Activated CD8-positive, alpha-beta memory T cell treated with anti-CD3 and anti-CD28 coated beads, Interleukin-2, amount 10 ng/mL, durations not matched to agents 7 days and 5 days (primary cell): ENCODE measurements at regions not wholly inside any gene's neighbourhood (a gene's known extent, or its start where the extent isn't known, plus 50 kb on each side); places are given as distances from the start of the nearest gene placed in this dataset.
"Not testable (repeated sequence)": the region's sequence is repeated elsewhere in the genome, so short reads cannot be mapped to it uniquely, and the experiment has no call there.

Experiments used
- ATAC-seq: fragments of 150-1000 bp; cut with Tn5 transposase; one replicate; pipeline ENCODE4 v1.10.0; 2021; ENCODE audit warnings: moderate library complexity
- CTCF ChIA-PET: fragments of 350-600 bp; sonication (Branson Sonifier 250); formaldehyde crosslinking; loops from one replicate; lab custom pipeline; 2021; ENCODE audit warnings: antibody characterized with exemption; lab: Charles Lee
- DNase-seq: peaks from one replicate; pipeline ENCODE4 v3.0.0-alpha.2; 2020
- H3K27ac Mint-ChIP-seq: one replicate; pipeline ENCODE4 v1.8.0; 2021; ENCODE audit warnings: mild to moderate bottlenecking, mixed read lengths
- H3K27me3 Mint-ChIP-seq: one replicate; pipeline ENCODE4 v1.8.0; 2021; ENCODE audit warnings: mixed read lengths
- H3K36me3 Mint-ChIP-seq: one replicate; pipeline ENCODE4 v1.8.0; 2021; ENCODE audit warnings: mild to moderate bottlenecking, mixed read lengths
- H3K4me1 Mint-ChIP-seq: one replicate; pipeline ENCODE4 v1.8.0; 2021; ENCODE audit warnings: mixed read lengths
- H3K4me3 Mint-ChIP-seq: one replicate; pipeline ENCODE4 v1.8.0; 2021; ENCODE audit warnings: mild to moderate bottlenecking, moderate library complexity, mixed read lengths
- H3K9me3 Mint-ChIP-seq: one replicate; pipeline ENCODE4 v1.8.0; 2022; ENCODE audit warnings: low read depth, mixed read lengths

- CTCF ChIA-PET, result no interaction called here
- Mint-ChIP-seq H3K27ac (no peak overlapping the region), H3K4me3 (no peak overlapping the region), H3K27me3 (no peaks in the 10 kb centered on the region), H3K9me3 (no peaks in the 10 kb centered on the region), H3K36me3 (no peaks in the 10 kb centered on the region), H3K4me1 (no peaks in the 10 kb centered on the region)
- no peak for ATAC-seq
- DNase-seq, result no peak
Measured at GRCh38 chr3:144502402-144502801, 530.8 kb downstream of the DIPK2A start.

GRCh38 chr3:144506375-144506774, 534.8 kb downstream of the DIPK2A start:
- H3K27me3 Mint-ChIP-seq, H3K4me1 Mint-ChIP-seq: not testable (repeated sequence)

GRCh38 chr3:144511346-144511745, 539.7 kb downstream of the DIPK2A start:
- no peaks in the 10 kb centered on the region for H3K27me3 Mint-ChIP-seq
- ATAC-seq (no peak), DNase-seq (no peak)
- H3K4me1 Mint-ChIP-seq, result no peaks in the 10 kb centered on the region
- H3K36me3 Mint-ChIP-seq, result no peaks in the 10 kb centered on the region
- no peak overlapping the region for H3K27ac Mint-ChIP-seq
- H3K4me3 Mint-ChIP-seq, result no peak overlapping the region
- H3K9me3 Mint-ChIP-seq, result no peaks in the 10 kb centered on the region
- CTCF ChIA-PET, result no interaction called here

More at GRCh38 chr3:144506375-144506774, 534.8 kb downstream of the DIPK2A start:
- ATAC-seq, CTCF ChIA-PET, H3K9me3 Mint-ChIP-seq, H3K4me3 Mint-ChIP-seq, DNase-seq, H3K36me3 Mint-ChIP-seq, H3K27ac Mint-ChIP-seq: not testable (repeated sequence)

DNA sequence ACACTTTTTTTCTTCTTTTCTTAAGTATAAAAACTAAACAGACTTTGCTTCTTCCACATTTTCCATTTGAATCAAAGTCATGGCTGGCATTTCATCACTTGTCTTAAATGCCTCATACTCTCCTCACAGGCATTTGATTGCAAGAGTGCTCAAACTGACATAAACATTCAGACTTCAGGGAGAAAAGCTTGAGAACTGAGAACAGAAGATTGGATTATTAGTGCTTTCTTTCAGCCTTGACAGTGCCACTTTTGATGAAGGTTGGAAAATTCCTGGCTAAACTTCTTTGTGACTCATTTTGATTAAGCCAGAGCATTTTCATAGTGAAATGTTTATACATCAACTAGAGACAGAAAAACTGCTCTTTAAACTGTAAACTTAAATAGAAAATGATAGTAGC, 544.4 kb downstream of the DIPK2A start:
- Mint-ChIP-seq H3K27ac (no peak overlapping the region), H3K27me3 (no peaks in the 10 kb centered on the region), H3K36me3 (no peaks in the 10 kb centered on the region), H3K4me1 (no peaks in the 10 kb centered on the region), H3K9me3 (no peaks in the 10 kb centered on the region), H3K4me3 (no peak overlapping the region)
- CTCF ChIA-PET, result no interaction called here
- ATAC-seq (no peak), DNase-seq (no peak)

DNA sequence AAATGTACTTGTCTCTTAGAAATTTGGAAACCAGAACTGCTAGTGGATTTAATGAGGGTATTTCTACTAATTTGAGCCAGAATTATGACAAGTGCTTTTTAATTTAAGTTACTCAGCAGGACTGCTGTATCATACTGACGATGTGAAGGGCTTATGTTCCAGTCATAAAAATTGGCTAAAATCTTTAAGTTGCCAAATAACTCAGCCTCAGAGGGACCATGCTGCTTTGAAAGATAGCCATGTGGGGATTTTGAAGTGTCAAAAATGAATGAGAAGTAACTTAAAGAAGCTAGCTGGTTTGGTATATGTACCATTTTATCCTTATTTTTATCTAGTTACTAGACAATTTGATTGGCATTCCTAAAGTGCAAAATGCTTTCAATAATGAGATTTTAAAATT, 545.0 kb downstream of the DIPK2A start:
- Mint-ChIP-seq H3K4me1 (no peaks in the 10 kb centered on the region), H3K27me3 (no peaks in the 10 kb centered on the region), H3K36me3 (no peaks in the 10 kb centered on the region), H3K27ac (no peak overlapping the region), H3K4me3 (no peak overlapping the region), H3K9me3 (no peaks in the 10 kb centered on the region)
- ATAC-seq (no peak), DNase-seq (no peak)
- CTCF ChIA-PET, result no interaction called here

DNA sequence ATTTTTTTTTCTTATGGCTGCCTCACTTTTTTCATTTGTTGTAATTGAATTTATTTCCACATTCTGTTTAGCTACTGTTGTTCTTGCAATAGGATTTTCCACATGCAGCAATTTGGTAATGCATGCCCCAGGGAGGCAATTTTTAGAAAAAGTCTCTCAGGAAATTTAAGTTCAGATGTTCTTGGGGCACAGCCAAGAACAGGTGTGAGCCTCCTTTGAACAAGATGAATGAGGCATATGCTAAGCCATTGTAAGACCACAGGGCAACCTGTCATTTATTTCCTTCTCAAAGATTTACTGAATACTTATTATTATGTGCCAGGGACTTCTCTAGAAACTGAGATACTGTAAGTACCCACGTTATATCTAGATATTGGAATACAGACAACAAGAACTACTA, 549.5 kb downstream of the DIPK2A start:
- Mint-ChIP-seq H3K9me3 (no peaks in the 10 kb centered on the region), H3K4me1 (no peaks in the 10 kb centered on the region), H3K27me3 (no peaks in the 10 kb centered on the region), H3K36me3 (no peaks in the 10 kb centered on the region), H3K27ac (no peak overlapping the region), H3K4me3 (no peak overlapping the region)
- CTCF ChIA-PET, result no interaction called here
- no peak for DNase-seq
- no peak for ATAC-seq

DNA sequence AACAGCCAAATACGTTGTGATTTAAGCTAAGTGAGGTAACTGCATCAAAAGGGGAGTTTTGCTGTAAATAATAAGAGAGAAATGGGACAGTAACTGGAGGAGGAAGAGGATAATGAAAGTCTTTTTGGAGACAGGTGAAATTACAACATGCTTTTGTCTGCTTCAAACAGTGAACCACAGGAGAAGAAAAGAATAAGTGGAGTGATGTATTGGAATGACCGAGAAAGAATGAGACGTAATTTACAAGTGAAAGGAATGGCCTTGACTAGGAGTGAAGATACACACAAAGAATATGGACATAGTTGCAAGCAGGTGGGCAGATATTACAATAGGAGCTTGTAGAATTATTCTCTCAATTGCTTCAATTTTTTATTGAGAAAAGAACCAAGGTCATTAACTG, 550.8 kb downstream of the DIPK2A start:
- Mint-ChIP-seq H3K4me1 (no peaks in the 10 kb centered on the region), H3K36me3 (no peaks in the 10 kb centered on the region), H3K27me3 (no peaks in the 10 kb centered on the region), H3K27ac (no peak overlapping the region), H3K9me3 (no peaks in the 10 kb centered on the region), H3K4me3 (no peak overlapping the region)
- DNase-seq, result no peak
- no peak for ATAC-seq
- CTCF ChIA-PET, result no interaction called here

GRCh38 chr3:144523396-144523795, 551.8 kb downstream of the DIPK2A start:
- no peaks in the 10 kb centered on the region for H3K27me3 Mint-ChIP-seq
- no peak overlapping the region for H3K27ac Mint-ChIP-seq
- ATAC-seq (no peak), DNase-seq (no peak)
- no peaks in the 10 kb centered on the region for H3K4me1 Mint-ChIP-seq
- H3K4me3 Mint-ChIP-seq, result no peak overlapping the region
- no peaks in the 10 kb centered on the region for H3K9me3 Mint-ChIP-seq
- H3K36me3 Mint-ChIP-seq, result no peaks in the 10 kb centered on the region
- CTCF ChIA-PET, result no interaction called here

DNA sequence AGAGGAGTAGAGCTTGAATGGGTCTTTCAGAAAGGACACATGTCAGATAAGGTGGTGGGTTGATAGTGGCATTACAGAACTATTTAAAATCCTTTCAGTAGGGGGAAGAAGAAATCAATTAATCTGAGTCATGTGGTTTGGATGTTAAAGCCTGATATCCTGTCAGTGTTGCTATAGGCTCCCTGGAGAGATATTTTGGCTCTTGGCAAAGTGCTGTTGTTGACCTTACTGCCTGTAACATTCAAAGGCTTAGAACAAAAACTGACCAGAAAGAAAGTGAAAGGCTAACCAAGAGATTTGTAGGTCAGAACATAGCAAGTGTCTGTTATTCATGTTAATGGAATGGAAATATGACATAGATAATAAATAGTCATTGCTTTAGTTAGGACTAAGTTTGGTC, 552.9 kb downstream of the DIPK2A start:
- ATAC-seq, result no peak
- Mint-ChIP-seq H3K27ac (no peak overlapping the region), H3K4me1 (no peaks in the 10 kb centered on the region), H3K27me3 (no peaks in the 10 kb centered on the region), H3K36me3 (no peaks in the 10 kb centered on the region), H3K4me3 (no peak overlapping the region), H3K9me3 (no peaks in the 10 kb centered on the region)
- DNase-seq, result no peak
- CTCF ChIA-PET, result no interaction called here

- Mint-ChIP-seq H3K36me3 (no peaks in the 10 kb centered on the region), H3K27ac (no peak overlapping the region), H3K4me3 (no peak overlapping the region), H3K4me1 (no peaks in the 10 kb centered on the region), H3K9me3 (no peaks in the 10 kb centered on the region), H3K27me3 (no peaks in the 10 kb centered on the region)
- ATAC-seq, result no peak
- no peak for DNase-seq
- CTCF ChIA-PET, result no interaction called here
Measured at GRCh38 chr3:144529566-144529965, 557.9 kb downstream of the DIPK2A start.

GRCh38 chr3:144544871-144545270, 573.2 kb downstream of the DIPK2A start:
- H3K27me3 Mint-ChIP-seq, result no peaks in the 10 kb centered on the region
- H3K9me3 Mint-ChIP-seq, result no peaks in the 10 kb centered on the region
- H3K4me3 Mint-ChIP-seq, result no peak overlapping the region
- CTCF ChIA-PET, result no interaction called here
- ATAC-seq (no peak), DNase-seq (no peak)
- H3K4me1 Mint-ChIP-seq, result no peaks in the 10 kb centered on the region
- no peaks in the 10 kb centered on the region for H3K36me3 Mint-ChIP-seq
- no peak overlapping the region for H3K27ac Mint-ChIP-seq

DNA sequence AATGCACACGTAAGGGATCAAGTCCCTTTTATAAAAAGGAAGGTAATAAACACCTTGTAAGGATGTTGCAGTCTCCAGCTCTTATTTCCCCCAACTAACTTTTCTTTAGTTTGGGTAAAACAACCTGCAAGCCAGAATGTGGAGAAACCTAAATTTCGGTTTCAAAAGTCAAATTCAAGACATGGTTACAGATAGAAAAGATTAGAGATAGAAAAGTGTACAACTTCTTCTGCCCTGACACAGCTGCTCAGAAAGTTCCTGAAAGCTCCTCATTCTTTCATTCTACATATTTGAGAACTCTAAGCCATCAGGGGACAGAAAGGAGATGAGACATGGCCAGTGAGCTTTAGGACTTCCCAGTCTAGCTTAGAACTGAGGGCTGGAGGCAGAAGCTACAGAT, 574.9 kb downstream of the DIPK2A start:
- H3K4me1 Mint-ChIP-seq, result no peaks in the 10 kb centered on the region
- no peak overlapping the region for H3K27ac Mint-ChIP-seq
- CTCF ChIA-PET, result no interaction called here
- no peaks in the 10 kb centered on the region for H3K36me3 Mint-ChIP-seq
- ATAC-seq, result no peak
- H3K27me3 Mint-ChIP-seq, result no peaks in the 10 kb centered on the region
- H3K4me3 Mint-ChIP-seq, result no peak overlapping the region
- DNase-seq, result no peak
- H3K9me3 Mint-ChIP-seq, result no peaks in the 10 kb centered on the region

GRCh38 chr3:144548346-144548745, 576.7 kb downstream of the DIPK2A start:
- CTCF ChIA-PET, result no interaction called here

GRCh38 chr3:144549166-144549565, 577.5 kb downstream of the DIPK2A start:
- Mint-ChIP-seq H3K4me3 (no peak overlapping the region), H3K4me1 (no peaks in the 10 kb centered on the region), H3K36me3 (no peaks in the 10 kb centered on the region), H3K27ac (no peak overlapping the region), H3K9me3 (no peaks in the 10 kb centered on the region), H3K27me3 (no peaks in the 10 kb centered on the region)
- DNase-seq (no peak), ATAC-seq (no peak)
- CTCF ChIA-PET, result no interaction called here

More at GRCh38 chr3:144548346-144548745, 576.7 kb downstream of the DIPK2A start:
- H3K36me3 Mint-ChIP-seq, result no peaks in the 10 kb centered on the region
- no peaks in the 10 kb centered on the region for H3K4me1 Mint-ChIP-seq
- DNase-seq, result no peak
- ATAC-seq, result no peak
- H3K4me3 Mint-ChIP-seq, result no peak overlapping the region
- no peaks in the 10 kb centered on the region for H3K27me3 Mint-ChIP-seq
- H3K27ac Mint-ChIP-seq, result no peak overlapping the region
- H3K9me3 Mint-ChIP-seq, result no peaks in the 10 kb centered on the region

DNA sequence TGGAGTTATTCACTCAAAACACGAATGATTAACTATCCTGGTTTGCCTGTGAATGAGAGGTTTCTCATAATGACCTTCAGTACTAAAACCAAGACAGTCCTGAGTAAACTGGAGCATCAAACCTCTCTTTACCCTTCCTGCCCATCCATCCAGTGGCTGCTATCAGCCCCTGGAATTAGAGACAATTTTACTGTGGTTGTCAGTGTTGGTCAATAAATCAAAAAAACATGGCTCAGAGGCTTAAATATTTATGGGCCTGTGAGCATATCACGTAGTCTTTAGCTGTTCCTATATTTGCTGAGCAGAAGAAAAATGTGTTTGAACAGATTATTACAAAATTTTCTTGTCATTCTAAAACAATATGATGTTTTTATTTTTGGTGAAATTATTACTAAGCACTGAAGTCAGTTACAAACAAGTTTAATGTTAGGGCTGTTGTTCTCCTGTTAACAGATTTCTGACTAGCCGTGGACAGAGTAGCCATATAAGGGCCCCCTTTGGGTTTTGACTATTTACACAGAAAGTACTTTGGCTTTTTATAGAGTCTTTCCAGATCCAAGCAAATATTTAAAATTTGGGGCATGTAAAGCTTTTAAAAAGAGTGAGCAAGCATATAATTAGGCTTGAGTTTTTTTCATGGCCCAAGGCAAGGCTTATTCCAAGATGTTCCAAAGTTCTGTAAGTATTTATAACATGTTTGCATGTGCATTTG, 580.9 kb downstream of the DIPK2A start:
- ATAC-seq, result no peak
- H3K4me3 Mint-ChIP-seq, result no peak overlapping the region
- H3K36me3 Mint-ChIP-seq, result no peaks in the 10 kb centered on the region
- CTCF ChIA-PET, result no interaction called here
- DNase-seq, result no peak
- H3K27ac Mint-ChIP-seq, result no peak overlapping the region
- no peaks in the 10 kb centered on the region for H3K9me3 Mint-ChIP-seq
- H3K4me1 Mint-ChIP-seq, result no peaks in the 10 kb centered on the region
- H3K27me3 Mint-ChIP-seq, result no peaks in the 10 kb centered on the region
